ENCODE measurements at regions not wholly inside any gene's neighbourhood (a gene's known extent, or its start where the extent isn't known, plus 50 kb on each side); places are given as distances from the start of the nearest gene placed in this dataset.

DNA sequence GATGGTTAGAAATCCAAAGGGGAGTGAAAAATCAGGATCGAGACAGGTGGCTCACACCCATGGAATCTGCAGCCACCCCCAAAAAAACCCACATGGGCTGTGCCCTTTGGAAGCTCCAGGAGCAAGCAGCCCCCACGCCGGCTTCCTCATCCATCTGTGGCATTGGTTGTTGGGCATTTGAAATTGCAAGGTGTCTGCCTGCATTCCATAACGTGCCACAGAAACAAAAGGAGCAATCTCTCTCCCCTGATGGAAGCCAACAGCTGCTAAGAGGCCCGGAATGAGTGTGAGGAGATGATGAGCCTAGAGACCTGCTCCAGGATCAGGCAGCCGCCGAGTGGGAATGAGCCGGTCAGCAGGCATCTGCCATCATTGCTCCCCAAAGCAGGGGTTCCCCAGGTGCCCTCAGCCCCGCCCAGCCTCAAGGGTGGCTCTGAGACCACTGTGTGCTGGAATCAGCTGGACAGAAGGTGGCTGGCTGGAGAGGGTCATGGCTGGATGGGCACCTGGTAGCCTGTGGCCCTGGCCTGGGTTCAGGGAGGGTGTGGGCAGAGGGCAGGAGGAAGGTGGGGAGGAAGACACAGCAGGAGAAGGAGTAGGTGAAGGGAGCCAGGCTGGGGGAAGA lies 113.2 kb downstream of the CRLF2 start:
- H2AFZ ChIP-seq (ENCODE audit: insufficient read depth, low read depth, low read length, poor library complexity, severe bottlenecking), result no peak overlapping the region
- H3K4me2 ChIP-seq (replicated peaks; ENCODE audit: low read depth, low read length, poor library complexity, severe bottlenecking), result no peak overlapping the region
- DNase-seq, result no peak
- Mint-ChIP-seq H3K27ac (no peak overlapping the region), H3K27me3 (no peaks in the 10 kb centered on the region), H3K9me3 (ENCODE audit: insufficient read depth) (peaks cover 3% of the 10 kb centered on the region), H3K4me1 (no peaks in the 10 kb centered on the region), H3K4me3 (no peak overlapping the region)
- no peaks in the 10 kb centered on the region for H3K79me2 ChIP-seq (ENCODE audit: control insufficient read depth, insufficient read depth, low read length)
- intact Hi-C loops (cut with micrococcal nuclease), result no loop called here
- no peak overlapping the region for H3K9ac ChIP-seq (ENCODE audit: low read length)
- ATAC-seq (ENCODE audit: low read depth), result no peak
- no peak overlapping the region for H3K4me3 ChIP-seq (ENCODE audit: control extremely low read depth in 1 of 5, extremely low read depth in 1 of 5, insufficient read depth in 1 of 5, low read depth in 2 of 5, low read length in 4 of 5)
- no peaks in the 10 kb centered on the region for H3K36me3 ChIP-seq (replicated peaks in 1 of 2; ENCODE audit: control extremely low read depth in 1 of 2, control insufficient read depth in 1 of 2, extremely low read depth in 1 of 2, insufficient read depth in 2 of 2, low read length in 1 of 2)
- no peak for TF ChIP-seq CTCF (IDR thresholded peaks at IDR 0.05)
- no peak for TF ChIP-seq EZH2 (IDR thresholded peaks at IDR 0.05; ENCODE audit: borderline replicate concordance, insufficient read depth, low read depth, low read length, poor library complexity, severe bottlenecking)
- H4K20me1 ChIP-seq (ENCODE audit: control insufficient read depth, insufficient read depth, low read length, poor library complexity, severe bottlenecking), result no peaks in the 10 kb centered on the region
- ChIA-PET POLR2A (no interaction called here), CTCF (no interaction called here)
- H3K4me1 ChIP-seq (ENCODE audit: control insufficient read depth in 2 of 2, insufficient read depth in 2 of 2, low read length in 2 of 2), result no peaks in the 10 kb centered on the region
- no peak overlapping the region for H3K27ac ChIP-seq (ENCODE audit: low read length in 2 of 2)
- 93% methylated on average over 6 of the region's 9 CpGs for WGBS (ENCODE audit: insufficient coverage)
- H3K9me3 ChIP-seq (ENCODE audit: control extremely low read depth in 1 of 3, control insufficient read depth in 2 of 3, insufficient read depth in 1 of 3, low read length in 2 of 3), result peaks cover 0 to 41% (median 11%) of the 10 kb centered on the region in 3 donors
- H3K27me3 ChIP-seq (replicated peaks in 1 of 4; ENCODE audit: control extremely low read depth in 1 of 4, control insufficient read depth in 3 of 4, insufficient read depth in 4 of 4, low read length in 3 of 4), result peaks cover 0 to 9% (median 1%) of the 10 kb centered on the region in 4 experiments

- Histone ChIP-seq H3K27ac (ENCODE audit: low read length in 2 of 2) (no peak overlapping the region), H3K9me3 (ENCODE audit: control extremely low read depth in 1 of 3, control insufficient read depth in 2 of 3, insufficient read depth in 1 of 3, low read length in 2 of 3) (peaks cover 0 to 41% (median 11%) of the 10 kb centered on the region in 3 donors), H4K20me1 (ENCODE audit: control insufficient read depth, insufficient read depth, low read length, poor library complexity, severe bottlenecking) (no peaks in the 10 kb centered on the region), H3K27me3 (replicated peaks in 1 of 4; ENCODE audit: control extremely low read depth in 1 of 4, control insufficient read depth in 3 of 4, insufficient read depth in 4 of 4, low read length in 3 of 4) (peaks cover 0 to 4% (median 1%) of the 10 kb centered on the region in 4 experiments), H3K9ac (ENCODE audit: low read length) (no peak overlapping the region), H3K36me3 (replicated peaks in 1 of 2; ENCODE audit: control extremely low read depth in 1 of 2, control insufficient read depth in 1 of 2, extremely low read depth in 1 of 2, insufficient read depth in 2 of 2, low read length in 1 of 2) (no peaks in the 10 kb centered on the region), H3K4me3 (ENCODE audit: control extremely low read depth in 1 of 5, extremely low read depth in 1 of 5, insufficient read depth in 1 of 5, low read depth in 2 of 5, low read length in 4 of 5) (no peak overlapping the region), H3K4me2 (replicated peaks; ENCODE audit: low read depth, low read length, poor library complexity, severe bottlenecking) (no peak overlapping the region), H3K79me2 (ENCODE audit: control insufficient read depth, insufficient read depth, low read length) (no peaks in the 10 kb centered on the region), H3K4me1 (ENCODE audit: control insufficient read depth in 2 of 2, insufficient read depth in 2 of 2, low read length in 2 of 2) (no peaks in the 10 kb centered on the region), H2AFZ (ENCODE audit: insufficient read depth, low read depth, low read length, poor library complexity, severe bottlenecking) (no peak overlapping the region)
- no peaks in the 10 kb centered on the region for H3K4me1 Mint-ChIP-seq
- TF ChIP-seq EZH2 (IDR thresholded peaks at IDR 0.05; ENCODE audit: borderline replicate concordance, insufficient read depth, low read depth, low read length, poor library complexity, severe bottlenecking), result no peak
- no peak for TF ChIP-seq CTCF (IDR thresholded peaks at IDR 0.05)
- ChIA-PET POLR2A (no interaction called here), CTCF (no interaction called here)
- H3K9me3 Mint-ChIP-seq (ENCODE audit: insufficient read depth), result peaks cover 3% of the 10 kb centered on the region
- H3K4me3 Mint-ChIP-seq, result no peak overlapping the region
- ATAC-seq (ENCODE audit: low read depth) (no peak), DNase-seq (no peak)
- no peak overlapping the region for H3K27ac Mint-ChIP-seq
- intact Hi-C loops (cut with micrococcal nuclease), result no loop called here
- no peaks in the 10 kb centered on the region for H3K27me3 Mint-ChIP-seq
- WGBS (ENCODE audit: insufficient coverage), result 100% methylated on average over 1 of the region's 1 CpG
Measured at GRCh38 chrX:1097328-1097727, 115.1 kb downstream of the CRLF2 start.
